HG02678 (cell line): ENCODE measurements at regions not wholly inside any gene's neighbourhood (a gene's known extent, or its start where the extent isn't known, plus 50 kb on each side); places are given as distances from the start of the nearest gene placed in this dataset.

ENCODE experiments used
- ATAC-seq: cut with Tn5 transposase; IDR thresholded peaks from one replicate; pipeline ENCODE4 v1.9.1; 2021; ENCODE audit warnings: mild to moderate bottlenecking, moderate library complexity; ENCODE audit not compliant: unreplicated experiment

DNA sequence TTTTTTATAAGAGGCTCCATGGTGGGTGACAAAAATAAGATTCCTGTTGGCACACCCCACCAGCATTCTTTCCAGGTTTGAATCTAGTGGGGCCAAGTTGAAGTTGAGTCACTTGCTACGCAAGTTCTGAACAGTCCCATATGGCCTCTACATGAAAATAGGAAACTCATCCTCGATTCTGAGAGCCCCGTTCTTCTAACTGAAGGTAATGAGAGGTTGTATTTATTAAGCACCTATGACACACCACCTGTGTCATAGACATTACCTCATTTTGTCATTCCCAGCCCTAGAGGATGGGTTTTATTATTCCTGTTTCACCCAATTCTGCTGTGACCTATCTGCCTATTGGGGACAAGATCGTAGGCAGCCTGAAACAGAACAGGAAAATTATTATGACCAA, 131.7 kb downstream of the ACTL7B start:
- no peak for ATAC-seq

DNA sequence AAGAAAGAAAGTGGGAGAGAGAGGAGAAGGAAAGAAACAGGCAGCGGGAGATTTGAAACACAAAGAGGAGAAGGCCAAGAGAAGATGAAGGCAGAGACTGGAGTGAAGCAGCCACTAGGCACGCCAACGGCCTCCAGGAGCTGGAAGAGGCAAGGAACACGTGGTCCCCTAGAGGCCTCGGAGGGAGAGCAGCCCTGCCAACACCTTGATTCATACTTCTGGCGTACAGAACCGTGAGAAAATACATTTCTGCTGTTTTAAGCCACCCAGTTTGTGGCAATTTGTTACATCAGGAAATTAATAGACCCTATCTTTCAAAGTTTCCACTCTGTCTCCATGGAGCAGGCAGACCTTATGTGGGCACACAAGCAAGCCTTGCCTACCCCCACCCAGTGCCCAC, 133.4 kb downstream of the ACTL7B start:
- no peak for ATAC-seq

DNA sequence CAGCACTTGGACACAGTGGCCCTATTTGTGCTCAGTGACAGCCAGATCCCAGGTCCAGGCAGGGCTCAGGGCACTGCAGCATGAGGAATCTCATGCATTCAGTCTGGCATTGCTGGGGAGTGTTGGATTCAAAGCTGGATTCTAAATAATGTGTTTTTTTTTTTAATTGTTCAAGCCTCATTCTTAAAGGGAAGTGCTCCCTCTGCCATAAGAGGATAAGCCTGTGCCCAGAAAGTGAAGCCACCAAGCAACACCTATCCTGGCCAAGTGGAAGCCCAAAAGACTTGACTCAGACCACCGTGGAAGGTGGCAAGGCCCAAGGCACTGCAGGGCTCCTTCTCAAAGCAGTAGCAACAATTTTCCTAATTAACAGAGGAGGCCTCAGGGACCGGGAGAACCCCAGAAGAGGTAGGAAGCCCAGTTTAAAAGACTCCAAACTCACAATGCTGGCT, 135.6 kb downstream of the ACTL7B start:
- ATAC-seq = no peak

DNA sequence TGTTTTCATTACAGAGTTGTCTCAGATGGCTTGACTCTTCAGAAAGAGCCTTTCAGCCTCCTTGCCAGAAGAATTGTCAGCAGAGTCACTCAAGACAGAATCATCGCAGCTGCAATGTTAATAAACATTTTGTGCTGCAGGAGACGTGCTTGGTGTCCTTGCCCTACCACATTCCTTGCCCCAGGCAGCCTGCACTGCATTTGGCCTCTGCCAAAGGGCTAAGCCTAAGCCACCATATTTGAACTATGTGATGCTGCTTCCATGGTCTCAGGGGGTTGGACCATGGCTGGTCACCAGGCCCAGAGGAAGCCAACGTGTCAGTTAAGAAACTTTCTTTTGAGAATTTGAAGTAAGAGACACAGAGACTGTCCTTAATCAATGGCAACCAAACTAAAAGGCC, 145.4 kb downstream of the ACTL7B start:
- ATAC-seq = no peak

DNA sequence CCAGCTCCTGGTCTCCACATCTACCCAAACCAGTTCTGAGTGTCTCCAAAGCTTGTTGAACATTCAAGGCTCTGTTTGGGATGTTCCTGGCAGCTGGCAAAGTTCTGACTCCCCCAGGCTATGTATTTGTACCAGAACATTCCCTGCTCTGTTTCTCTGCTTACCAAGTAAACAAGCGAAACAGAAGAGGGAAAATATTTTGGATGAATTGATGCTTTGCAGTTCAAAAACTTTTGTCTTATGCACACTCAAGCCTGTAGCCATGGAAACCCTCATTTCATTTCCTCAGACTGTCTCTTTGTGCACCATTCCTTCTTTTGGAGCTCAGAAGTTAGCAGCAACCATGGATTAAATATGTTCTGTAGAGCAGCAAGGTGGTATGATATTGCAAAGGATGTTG, 145.8 kb downstream of the ACTL7B start:
- no peak for ATAC-seq

DNA sequence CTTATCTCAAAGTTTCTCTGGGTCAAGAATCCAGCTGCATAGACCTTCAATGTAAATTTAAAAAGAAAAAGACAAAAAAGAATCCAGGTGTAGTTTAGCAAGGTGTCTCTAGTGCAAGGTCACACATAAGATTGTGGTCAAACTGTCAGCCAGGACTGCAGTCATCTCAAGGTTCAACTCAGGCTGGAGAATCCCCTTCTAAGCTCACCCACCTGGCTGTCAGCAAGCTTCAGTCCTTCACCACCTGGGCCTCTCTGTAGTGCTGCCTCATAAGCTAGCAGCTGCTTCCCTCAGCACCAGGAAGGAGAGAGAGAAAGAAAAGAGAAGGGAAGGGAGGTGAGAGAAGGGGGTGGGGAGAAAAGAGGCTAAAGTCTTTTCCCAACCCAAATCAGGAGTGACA, 146.7 kb downstream of the ACTL7B start:
- ATAC-seq = no peak

DNA sequence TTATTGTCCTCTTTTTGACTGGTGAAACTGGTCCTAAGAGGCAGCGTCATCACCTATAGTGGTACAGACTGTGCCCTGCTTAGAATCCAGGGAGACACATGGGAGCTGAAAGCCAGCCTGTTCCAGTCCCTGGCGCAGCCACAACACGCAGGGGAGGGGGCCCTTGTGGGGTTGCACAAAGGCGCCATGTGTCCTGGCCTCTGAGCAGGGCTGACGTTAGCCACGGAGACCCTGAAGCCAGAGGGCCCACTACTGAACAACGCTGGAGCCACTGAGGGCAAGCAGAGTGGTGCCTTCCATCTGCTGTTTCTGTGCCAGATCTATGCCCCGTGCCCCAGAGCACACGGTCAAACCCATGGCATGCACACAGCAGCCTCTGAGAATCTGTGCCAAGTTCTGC, 147.3 kb downstream of the ACTL7B start:
- ATAC-seq = no peak

DNA sequence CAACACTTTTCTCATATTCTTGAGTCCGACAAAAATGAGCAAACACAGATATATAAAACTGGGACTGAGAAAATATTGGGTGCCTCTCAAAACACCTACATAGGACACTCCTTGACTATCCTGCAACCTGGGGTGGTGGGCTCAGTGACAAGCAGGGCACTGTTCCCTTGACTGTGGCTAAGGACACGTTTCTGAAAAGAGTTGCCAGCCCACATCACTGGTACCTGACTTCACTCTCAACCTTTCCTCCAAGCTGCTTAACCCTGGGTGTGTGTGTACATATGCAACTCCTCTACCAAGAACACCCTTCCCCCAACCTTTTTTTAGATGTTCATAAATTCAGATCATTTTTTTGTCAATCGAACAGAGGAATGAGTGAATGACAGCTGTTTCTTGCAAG, 148.7 kb downstream of the ACTL7B start:
- no peak for ATAC-seq

DNA sequence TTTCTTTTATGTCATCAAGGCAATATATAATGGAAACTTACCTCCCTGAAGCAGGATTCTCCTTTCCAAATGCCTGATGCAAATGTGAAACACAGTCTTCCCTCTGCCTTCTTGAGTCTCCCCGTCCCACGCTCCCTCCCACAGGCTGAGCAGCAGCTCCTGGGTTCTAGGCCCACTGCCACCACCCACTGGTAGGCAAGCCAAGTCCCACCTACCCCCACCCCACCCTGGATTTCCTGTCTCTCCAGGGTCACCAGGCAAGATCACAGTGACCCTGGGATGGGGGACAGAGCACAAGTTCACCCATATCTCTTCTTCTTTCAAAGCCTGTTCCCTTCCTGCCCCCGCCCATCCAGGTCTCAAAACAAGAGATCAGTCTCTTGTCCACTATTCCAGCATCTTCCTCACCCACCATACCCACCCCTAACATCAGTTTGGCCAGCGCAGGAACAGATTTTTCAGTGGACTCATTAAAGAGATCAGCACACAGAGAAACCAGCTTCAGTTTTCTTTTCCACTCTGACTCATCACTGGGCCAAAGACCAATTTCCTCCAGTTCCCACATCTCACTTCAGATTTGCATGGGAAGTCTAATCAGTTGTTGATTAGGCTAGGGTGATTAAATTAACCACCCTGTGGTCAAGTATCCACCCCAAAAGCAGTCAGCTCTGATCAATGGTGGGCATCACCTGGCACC, 151.5 kb downstream of the ACTL7B start:
- ATAC-seq = no peak

DNA sequence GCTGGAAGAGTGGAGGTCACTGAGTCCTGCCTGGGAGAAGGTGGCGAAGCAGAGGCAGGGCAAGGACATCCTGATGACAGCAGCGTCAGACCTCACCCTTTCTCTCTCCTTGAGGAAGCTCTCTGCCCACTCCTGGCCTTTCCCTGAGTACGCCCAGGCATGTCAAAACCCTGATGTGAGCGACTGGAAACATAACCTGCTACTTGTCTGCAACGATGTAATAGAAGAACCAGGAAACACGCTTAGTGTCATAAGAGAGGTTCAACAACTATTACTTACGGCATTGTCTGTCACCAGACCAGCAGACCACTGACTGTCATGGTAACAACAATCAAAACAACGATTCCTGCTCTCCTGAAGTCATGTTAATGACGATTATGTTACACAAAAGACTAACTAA, 152.4 kb downstream of the ACTL7B start:
- ATAC-seq = no peak

DNA sequence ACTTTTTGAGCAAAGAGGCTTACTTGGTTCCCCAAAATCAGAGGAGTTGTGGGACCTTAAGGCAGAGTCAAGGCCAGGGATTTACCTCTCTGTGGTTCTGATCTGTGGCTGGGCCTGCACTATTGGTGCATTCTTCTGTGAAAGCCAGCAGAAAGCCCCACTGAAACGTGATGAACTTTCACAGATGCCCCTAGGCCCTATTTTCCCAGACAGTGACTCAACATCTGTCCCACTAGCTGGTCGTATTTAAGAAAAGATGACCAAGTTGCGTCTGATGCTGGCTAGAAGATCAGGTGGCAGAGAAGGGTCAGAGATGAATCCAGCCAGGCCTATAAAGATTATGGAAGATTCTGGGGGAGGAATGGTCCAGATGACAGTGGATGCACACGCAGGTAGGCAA, 153.1 kb downstream of the ACTL7B start:
- no peak for ATAC-seq

DNA sequence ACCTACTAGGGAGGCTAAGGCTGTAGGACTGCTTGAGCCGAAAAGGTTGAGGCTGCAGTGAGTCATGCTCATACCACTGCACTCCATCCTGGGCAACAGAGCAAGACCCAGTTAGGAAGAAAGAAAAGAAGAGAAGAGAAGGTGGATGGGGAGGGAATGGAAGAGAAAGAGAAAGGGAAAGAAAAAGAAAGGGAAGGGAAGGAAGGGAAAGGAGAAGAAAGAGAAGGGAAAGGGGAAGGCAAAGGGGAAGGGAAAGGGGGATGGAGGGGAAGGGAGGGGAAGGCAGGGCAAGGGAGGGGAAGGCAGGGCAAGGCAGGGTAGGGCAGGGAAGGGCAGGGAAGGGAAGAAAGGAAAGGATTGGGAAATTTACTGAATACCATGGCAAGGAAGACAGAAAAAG, 157.0 kb downstream of the ACTL7B start:
- ATAC-seq = no peak

DNA sequence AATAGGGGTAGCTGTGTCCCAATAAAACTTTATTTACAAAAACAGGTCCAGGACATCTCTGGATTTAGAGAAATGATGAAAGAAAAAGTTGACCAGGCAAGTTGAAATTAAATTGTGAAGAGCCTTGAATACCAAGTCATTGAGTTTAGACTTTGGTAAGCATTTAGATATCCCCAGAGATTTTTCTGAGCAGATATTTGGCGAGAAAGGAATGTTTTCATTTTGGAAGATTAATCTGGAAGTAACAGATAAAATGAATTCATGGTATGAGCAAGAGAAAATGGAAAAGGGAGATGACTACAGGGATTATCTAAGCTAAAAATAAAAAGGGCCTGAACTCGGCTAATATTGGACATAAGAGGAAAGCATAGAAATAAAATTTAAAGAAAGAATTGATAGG, 157.6 kb downstream of the ACTL7B start:
- no peak for ATAC-seq

DNA sequence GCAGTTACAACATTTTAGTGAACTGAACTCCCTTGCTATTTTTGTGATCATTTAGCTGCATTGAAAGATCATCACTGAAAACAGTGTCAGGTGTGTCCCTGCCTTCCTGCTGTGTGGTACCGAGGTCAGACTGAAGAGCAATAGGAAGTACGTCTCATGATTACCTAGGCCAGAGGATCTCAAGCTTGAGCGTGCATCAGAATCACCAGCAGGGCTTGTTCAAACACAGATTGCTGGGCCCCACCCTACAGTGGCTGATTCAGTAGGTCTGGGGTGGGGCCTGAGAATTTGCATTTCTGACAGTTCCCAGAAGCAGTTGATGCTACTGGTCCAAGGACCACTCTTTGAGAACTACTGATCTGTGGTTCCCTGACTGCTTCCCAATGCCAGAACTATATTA, 159.6 kb downstream of the ACTL7B start:
- ATAC-seq = no peak

DNA sequence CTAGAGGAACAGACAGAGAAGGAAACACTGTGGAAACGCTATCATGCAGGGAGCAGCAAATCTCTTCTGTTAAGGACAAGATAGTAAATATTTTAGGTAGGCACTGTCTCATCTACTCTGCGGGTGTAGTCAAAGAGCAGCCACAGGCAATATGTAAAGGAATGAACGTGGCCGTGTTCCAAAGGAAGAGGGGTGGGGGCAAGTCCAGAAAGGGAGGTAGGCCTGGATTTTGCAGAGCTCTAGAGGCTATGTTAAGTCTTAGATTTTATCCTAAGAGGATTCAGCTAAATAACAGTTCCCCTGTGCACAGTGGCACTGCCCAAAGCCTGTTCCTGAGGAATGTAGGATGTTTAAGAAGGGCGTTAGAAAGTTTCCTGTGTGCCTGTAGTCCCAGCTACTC, 161.6 kb downstream of the ACTL7B start:
- no peak for ATAC-seq

DNA sequence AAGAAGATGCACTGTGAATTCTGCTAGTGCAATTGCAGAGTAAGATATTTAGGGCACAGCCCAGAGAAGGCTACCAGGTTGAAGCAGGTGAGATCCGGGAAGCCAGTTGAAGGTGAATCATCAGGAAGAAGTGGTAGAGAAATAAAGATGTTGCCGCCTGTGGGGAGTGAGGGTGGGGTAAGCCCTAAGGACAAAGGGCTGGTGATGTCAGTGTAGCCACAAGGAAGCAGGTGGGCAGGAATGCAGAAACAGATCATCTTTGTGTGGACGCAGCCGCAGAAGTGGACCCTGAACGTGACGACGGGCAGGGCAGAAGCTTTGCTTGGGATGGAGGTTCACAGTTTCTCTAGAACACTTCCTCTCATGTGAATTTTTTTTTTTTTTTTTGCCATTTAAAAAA, 164.2 kb downstream of the ACTL7B start:
- ATAC-seq = no peak

DNA sequence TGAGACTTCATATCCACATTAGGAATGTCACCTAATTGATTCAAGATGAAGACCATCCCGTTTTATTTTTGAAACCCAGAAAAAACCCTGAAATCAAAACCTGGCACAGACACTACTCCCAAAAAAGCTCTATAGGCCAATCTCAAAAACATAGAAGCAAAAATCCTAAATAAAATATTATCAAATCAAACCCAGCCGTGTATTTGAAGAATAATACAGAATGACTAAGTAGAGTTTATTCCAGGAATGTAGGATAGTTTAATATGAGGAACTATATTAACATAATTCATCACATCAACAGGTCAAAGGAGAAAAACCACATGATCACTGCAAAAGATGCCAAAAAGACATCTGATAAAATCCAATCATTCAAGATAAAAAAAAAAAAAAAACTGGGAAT, 167.1 kb downstream of the ACTL7B start:
- no peak for ATAC-seq

DNA sequence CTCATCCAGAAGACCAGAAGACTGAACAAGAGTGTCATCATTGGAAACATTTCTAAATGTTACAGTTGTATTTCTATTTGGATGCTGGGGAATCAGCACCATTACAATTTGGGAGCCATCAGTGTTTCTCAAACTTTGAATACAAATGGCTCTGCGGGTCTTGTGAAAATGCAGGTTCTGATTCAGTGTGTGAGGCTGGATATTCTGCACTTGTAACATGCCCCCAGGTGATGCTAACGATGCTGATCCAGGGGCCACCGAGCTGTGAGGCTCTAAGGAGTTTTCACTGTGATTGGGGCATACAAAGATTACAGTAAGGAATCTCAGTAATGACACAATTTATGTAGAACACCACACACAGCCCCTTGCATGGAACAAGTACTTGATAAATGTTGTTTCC, 167.7 kb downstream of the ACTL7B start:
- no peak for ATAC-seq

DNA sequence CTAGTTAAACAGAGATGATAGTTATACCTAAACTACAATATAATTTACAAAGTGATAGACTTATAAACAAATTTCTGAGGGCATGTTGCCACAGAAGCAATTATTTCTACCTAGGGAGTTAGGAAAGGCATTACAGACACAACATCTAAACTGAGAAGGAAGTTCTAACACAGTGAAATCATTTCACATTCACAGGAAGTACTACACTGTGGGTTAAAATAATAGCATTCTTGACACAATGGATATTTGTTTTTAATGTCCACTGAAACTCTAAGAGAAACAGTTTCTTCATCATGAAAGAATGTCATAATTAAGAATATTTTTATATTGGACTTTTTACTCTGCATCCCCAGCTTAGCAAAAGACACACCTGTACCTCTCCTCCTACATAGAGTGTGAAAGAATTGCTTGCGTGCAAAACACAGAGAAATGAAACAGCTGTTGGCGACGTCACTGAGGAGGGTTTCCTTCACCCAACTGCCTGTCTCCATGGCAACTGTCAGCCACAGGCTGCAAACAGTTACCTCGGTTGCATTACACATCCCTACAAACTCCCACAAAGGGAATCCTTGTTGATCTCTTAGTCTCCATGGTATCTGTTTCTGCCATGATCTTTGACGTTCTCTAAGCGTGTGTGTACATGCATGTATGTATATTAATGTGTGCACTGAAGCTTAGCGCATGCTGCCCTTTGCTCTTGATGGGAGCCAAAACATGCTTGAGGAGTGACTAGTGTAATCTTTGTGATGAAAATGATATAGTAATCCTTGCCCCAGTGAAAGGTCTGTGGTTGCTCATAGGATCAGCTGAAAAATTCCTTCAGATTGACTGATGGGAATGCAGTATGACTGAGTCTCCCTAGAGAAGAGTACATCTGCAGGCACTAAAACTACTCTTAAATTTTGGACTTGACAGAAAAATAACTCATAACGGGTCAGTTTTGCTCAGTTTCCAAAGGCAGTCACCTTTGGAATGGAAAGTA, 168.5 kb downstream of the ACTL7B start:
- no peak for ATAC-seq

DNA sequence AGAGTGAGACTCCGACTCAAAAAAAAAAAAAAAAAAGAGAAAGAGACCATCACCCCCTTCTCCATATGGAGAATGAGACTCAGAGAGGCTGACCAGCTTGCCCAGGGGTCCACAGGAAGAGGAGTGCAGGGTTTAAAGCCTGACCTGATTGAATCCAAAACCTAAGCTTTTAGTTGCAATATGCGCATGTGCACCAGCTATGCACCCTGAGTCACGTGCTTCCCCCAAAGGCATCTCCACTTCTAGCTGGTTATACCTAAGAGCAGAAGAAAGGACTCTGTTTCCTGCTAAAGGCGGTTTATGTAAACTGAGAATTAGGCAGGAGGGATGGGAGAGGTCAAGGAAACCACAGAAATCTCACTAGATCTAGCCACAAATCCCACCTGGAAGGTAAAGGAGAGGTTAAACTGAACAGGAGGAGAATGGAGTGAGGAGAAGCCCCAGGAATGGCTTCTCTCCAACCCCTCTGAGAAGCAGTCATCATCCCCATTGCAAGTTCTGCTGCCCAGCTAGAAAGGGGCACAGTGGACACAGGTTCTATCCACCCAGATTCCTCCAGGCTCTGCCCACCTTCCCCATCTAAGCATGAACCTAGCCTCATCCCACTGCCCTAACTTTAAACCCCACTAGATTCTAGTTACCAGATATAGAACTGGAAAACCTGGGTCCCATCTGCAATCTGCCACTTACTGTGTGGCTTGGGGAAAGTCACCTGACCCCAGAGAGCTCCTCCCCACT, 171.3 kb downstream of the ACTL7B start:
- ATAC-seq = no peak

DNA sequence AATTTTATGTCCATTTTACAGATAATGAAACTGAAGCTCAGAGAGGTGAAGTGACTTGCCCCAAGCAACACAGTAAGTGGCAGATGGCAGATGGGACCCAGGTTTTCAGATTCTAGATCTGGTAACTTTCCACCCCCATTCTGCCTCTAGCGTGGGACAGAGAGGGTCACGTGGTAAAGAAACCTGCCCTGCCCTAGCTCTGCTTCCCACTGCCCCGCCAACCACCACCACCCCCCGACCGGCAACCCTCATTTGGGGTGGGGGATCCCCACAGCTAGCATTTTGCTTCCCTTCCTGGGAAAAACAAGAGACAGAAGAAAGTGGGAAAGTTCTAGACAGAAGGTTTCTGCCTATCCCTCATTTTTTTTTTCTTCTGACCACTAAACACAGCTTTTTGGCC, 172.5 kb downstream of the ACTL7B start:
- no peak for ATAC-seq
